ENCODE measurements at regions not wholly inside any gene's neighbourhood (a gene's known extent, or its start where the extent isn't known, plus 50 kb on each side); places are given as distances from the start of the nearest gene placed in this dataset.

- H3K4me3 ChIP-seq (ENCODE audit: low read depth, low read length), result no peak overlapping the region
- DNase-seq (ENCODE audit: low read depth), result no peak
- no peak for TF ChIP-seq CTCF (IDR thresholded peaks at IDR 0.05; ENCODE audit: low read depth, low read length, missing control alignments)
Measured at GRCh38 chr1:94734963-94735901, 84.9 kb upstream of the SLC44A3 start.

- H3K4me3 ChIP-seq (ENCODE audit: low read depth, low read length), result no peak overlapping the region
- no peak for TF ChIP-seq CTCF (IDR thresholded peaks at IDR 0.05; ENCODE audit: low read depth, low read length, missing control alignments)
- DNase-seq (ENCODE audit: low read depth), result no peak
Measured at GRCh38 chr1:94731891-94732290, 88.3 kb upstream of the SLC44A3 start.

GRCh38 chr1:94730450-94730849, 89.7 kb upstream of the SLC44A3 start:
- H3K4me3 ChIP-seq (ENCODE audit: low read depth, low read length), result no peak overlapping the region
- no peak for DNase-seq (ENCODE audit: low read depth)
- no peak for TF ChIP-seq CTCF (IDR thresholded peaks at IDR 0.05; ENCODE audit: low read depth, low read length, missing control alignments)

GRCh38 chr1:94729267-94729666, 90.9 kb upstream of the SLC44A3 start:
- DNase-seq (ENCODE audit: low read depth), result no peak

GRCh38 chr1:94727846-94728715, 92.1 kb upstream of the SLC44A3 start:
- no peak overlapping the region for H3K4me3 ChIP-seq (ENCODE audit: low read depth, low read length)
- no peak for DNase-seq (ENCODE audit: low read depth)
- TF ChIP-seq CTCF (IDR thresholded peaks at IDR 0.05; ENCODE audit: low read depth, low read length, missing control alignments), result no peak

More at GRCh38 chr1:94729267-94729666, 90.9 kb upstream of the SLC44A3 start:
- H3K4me3 ChIP-seq (ENCODE audit: low read depth, low read length), result no peak overlapping the region
- TF ChIP-seq CTCF (IDR thresholded peaks at IDR 0.05; ENCODE audit: low read depth, low read length, missing control alignments), result no peak

GRCh38 chr1:94726981-94727685, 93.0 kb upstream of the SLC44A3 start:
- no peak for TF ChIP-seq CTCF (IDR thresholded peaks at IDR 0.05; ENCODE audit: low read depth, low read length, missing control alignments)
- H3K4me3 ChIP-seq (ENCODE audit: low read depth, low read length), result no peak overlapping the region
- DNase-seq (ENCODE audit: low read depth), result no peak
